ENCODE measurements at regions not wholly inside any gene's neighbourhood (a gene's known extent, or its start where the extent isn't known, plus 50 kb on each side); places are given as distances from the start of the nearest gene placed in this dataset.

DNA sequence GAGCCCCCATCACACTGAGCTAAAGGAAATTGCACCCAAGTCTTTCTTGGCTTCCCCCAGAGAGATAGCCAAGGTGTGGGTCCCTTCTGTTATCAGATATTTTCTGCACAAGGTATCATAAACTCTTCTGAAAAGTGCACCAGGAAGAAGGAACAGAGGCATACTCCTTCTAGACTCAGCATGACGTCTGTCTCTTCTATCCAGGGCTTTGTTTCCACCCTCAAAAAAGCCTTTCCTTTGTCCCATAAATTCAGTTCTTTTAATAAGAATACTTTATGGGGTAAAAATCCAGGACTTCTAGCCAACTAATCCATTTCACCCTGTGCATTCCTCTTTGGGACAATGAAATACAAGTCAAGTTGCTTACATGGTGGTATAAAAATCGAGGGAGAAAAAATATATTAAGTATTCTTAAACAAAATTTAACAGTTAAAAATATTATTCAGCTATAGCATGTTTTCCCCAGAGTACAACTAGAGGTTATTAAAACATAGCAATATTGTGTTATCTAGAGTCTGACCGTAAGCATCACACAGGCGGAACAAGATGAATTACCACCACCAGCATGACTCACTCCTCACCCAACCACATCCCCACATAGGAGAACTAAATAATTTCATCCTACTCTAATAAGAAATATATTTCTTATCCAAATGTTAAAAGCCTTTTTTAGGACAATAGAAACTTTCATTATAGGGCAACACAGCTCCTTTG, 79.9 kb upstream of the GPC6 start:
- TF ChIP-seq ZFX (IDR thresholded peaks at IDR 0.05; ENCODE audit: borderline replicate concordance): no peak
- TF ChIP-seq, protein P1, sequence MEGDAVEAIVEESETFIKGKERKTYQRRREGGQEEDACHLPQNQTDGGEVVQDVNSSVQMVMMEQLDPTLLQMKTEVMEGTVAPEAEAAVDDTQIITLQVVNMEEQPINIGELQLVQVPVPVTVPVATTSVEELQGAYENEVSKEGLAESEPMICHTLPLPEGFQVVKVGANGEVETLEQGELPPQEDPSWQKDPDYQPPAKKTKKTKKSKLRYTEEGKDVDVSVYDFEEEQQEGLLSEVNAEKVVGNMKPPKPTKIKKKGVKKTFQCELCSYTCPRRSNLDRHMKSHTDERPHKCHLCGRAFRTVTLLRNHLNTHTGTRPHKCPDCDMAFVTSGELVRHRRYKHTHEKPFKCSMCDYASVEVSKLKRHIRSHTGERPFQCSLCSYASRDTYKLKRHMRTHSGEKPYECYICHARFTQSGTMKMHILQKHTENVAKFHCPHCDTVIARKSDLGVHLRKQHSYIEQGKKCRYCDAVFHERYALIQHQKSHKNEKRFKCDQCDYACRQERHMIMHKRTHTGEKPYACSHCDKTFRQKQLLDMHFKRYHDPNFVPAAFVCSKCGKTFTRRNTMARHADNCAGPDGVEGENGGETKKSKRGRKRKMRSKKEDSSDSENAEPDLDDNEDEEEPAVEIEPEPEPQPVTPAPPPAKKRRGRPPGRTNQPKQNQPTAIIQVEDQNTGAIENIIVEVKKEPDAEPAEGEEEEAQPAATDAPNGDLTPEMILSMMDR (IDR thresholded peaks at IDR 0.05): no peak
- no peak overlapping the region for H3K27ac ChIP-seq

- no peak overlapping the region for H3K27ac ChIP-seq
- no peak for TF ChIP-seq ZFX (IDR thresholded peaks at IDR 0.05; ENCODE audit: borderline replicate concordance)
- TF ChIP-seq, protein P1 (IDR thresholded peaks at IDR 0.05): no peak
Measured at GRCh38 chr13:93147298-93147645, 79.3 kb upstream of the GPC6 start.

DNA sequence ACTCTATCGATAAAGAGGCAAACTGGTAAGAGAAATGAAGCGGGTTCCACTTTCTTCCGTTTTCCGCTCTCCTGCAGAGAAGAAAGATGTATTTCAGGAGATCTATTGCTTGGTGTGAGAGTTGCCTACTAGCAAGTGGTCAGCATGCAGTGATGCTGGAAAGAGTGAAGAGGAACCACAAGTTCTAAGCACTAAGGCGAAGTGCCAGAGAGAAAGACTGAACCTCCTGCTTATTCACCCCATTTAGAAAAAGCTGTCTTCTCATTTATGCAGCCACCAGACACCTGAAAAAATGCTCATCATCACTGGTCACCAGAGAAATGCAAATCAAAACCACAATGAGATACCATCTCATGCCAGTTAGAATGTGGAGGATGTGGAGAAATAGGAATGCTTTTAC, 78.7 kb upstream of the GPC6 start:
- H3K27ac ChIP-seq: no peak overlapping the region
- TF ChIP-seq ZFX (IDR thresholded peaks at IDR 0.05; ENCODE audit: borderline replicate concordance): no peak
- TF ChIP-seq, protein P1 (IDR thresholded peaks at IDR 0.05): no peak

DNA sequence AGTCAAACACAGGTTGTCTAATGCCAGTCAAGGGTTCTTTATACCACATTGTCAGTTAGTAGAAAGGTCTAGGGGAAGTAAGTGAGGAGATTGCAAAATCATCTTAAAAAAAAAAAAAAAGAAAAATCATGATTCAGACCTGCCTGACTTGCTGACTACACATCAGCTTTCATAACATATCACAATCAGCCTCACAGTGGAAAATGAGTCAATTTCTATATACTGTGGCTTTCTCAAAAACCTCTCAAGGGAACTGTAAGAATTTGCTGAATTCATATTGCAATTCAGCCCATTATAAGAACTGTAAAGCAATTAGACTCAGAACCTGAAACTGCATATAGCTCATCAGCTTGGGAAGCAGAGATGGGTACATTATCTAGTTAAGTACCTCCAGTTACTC, 75.3 kb upstream of the GPC6 start:
- H3K27ac ChIP-seq: no peak overlapping the region
- TF ChIP-seq, protein P1 (IDR thresholded peaks at IDR 0.05): no peak
- TF ChIP-seq ZFX (IDR thresholded peaks at IDR 0.05; ENCODE audit: borderline replicate concordance): no peak

- TF ChIP-seq, protein P1 (IDR thresholded peaks at IDR 0.05): no peak
- no peak for TF ChIP-seq ZFX (IDR thresholded peaks at IDR 0.05; ENCODE audit: borderline replicate concordance)
Measured at GRCh38 chr13:93158565-93158964, 68.0 kb upstream of the GPC6 start.

DNA sequence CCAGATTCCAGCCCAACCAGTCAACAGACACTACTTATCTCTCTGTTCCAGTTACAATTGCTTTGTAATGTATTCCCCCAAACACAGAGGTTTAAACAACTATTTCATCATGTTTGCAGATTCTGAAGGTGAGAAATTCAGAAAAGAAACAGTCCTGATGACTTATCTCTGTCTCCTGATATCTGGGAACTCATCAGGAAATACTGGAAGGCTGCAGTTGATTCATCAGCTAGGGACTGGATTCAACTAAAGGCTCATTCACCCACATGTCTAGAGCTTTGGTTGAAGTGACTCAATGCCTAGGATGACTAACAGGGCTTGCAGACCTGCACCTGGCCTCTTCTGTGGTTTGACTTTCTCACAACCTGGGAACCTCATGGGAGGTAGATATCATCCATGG, 56.6 kb upstream of the GPC6 start:
- no peak overlapping the region for H3K27ac ChIP-seq
- TF ChIP-seq, protein P1 (IDR thresholded peaks at IDR 0.05): no peak
- TF ChIP-seq ZFX (IDR thresholded peaks at IDR 0.05; ENCODE audit: borderline replicate concordance): no peak

More at GRCh38 chr13:93158565-93158964, 68.0 kb upstream of the GPC6 start:
- H3K27ac ChIP-seq: no peak overlapping the region

GRCh38 chr13:93172109-93172508, 54.5 kb upstream of the GPC6 start:
- TF ChIP-seq, protein P1 (IDR thresholded peaks at IDR 0.05): peak; percentile 43
- no peak for TF ChIP-seq ZFX (IDR thresholded peaks at IDR 0.05; ENCODE audit: borderline replicate concordance)
- H3K27ac ChIP-seq: no peak overlapping the region

Data from 22Rv1 (cell line).